WI38 (cell line): ENCODE measurements at regions not wholly inside any gene's neighbourhood (a gene's known extent, or its start where the extent isn't known, plus 50 kb on each side); places are given as distances from the start of the nearest gene placed in this dataset.

Experiments
- H3K4me3 ChIP-seq: 2 replicates; pipeline ENCODE4 v1.5.1; 2011; ENCODE audit warnings: low read depth, mild to moderate bottlenecking, control low read depth, low read length
- TF ChIP-seq, protein P1 (sequence below): IDR thresholded peaks from 2 replicates; pipeline ENCODE4 v1.5.1; 2012; ENCODE audit warnings: low read depth, mild to moderate bottlenecking, control low read depth, low read length

- no peak overlapping the region for H3K4me3 ChIP-seq
- TF ChIP-seq, protein P1, sequence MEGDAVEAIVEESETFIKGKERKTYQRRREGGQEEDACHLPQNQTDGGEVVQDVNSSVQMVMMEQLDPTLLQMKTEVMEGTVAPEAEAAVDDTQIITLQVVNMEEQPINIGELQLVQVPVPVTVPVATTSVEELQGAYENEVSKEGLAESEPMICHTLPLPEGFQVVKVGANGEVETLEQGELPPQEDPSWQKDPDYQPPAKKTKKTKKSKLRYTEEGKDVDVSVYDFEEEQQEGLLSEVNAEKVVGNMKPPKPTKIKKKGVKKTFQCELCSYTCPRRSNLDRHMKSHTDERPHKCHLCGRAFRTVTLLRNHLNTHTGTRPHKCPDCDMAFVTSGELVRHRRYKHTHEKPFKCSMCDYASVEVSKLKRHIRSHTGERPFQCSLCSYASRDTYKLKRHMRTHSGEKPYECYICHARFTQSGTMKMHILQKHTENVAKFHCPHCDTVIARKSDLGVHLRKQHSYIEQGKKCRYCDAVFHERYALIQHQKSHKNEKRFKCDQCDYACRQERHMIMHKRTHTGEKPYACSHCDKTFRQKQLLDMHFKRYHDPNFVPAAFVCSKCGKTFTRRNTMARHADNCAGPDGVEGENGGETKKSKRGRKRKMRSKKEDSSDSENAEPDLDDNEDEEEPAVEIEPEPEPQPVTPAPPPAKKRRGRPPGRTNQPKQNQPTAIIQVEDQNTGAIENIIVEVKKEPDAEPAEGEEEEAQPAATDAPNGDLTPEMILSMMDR: no peak
Measured at GRCh38 chrX:9258421-9259104, 206.3 kb upstream of the TBL1X start.

GRCh38 chrX:9260603-9261002 lies 204.3 kb upstream of the TBL1X start:
- TF ChIP-seq, protein P1: no peak
- H3K4me3 ChIP-seq: no peak overlapping the region

DNA sequence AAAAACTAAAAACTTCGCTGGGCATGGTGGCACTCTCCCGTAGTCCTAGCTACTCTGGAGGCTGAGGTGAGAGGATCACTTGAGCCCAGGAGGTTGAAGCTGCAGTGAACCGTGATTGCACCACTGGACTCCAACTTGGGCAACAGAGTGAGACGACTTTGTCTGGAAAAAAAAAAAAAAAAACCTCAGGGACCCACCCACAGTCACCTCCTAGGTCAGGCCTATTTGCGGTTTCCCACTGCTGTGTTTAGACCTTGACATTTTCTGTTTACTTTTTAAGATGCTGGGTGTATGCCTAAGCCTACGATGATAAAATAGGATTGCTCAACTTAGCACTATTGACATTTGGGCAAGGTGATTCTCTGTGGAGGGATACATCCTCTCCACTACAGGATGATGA lies 197.4 kb upstream of the TBL1X start:
- TF ChIP-seq, protein P1: no peak
- H3K4me3 ChIP-seq: no peak overlapping the region

DNA sequence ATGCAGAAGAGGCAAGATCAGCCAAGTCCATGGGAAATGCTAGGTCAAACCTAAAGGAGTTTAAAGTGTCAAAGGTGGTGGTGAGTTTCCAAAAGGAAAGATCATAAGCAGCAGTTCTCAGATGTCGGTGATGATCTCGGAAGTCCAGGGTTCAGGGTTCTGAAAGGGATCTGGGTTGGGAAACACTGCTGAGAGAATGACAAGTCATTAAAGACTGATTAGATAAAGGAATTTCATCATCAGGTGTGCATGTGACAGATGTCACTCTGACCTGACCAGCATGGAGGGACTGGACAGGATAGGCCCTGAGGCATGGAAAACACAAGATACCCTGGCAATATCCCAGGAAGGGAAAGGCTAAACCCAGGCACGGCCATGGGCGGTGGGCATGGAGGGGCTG lies 195.7 kb upstream of the TBL1X start:
- TF ChIP-seq, protein P1: no peak
- no peak overlapping the region for H3K4me3 ChIP-seq

DNA sequence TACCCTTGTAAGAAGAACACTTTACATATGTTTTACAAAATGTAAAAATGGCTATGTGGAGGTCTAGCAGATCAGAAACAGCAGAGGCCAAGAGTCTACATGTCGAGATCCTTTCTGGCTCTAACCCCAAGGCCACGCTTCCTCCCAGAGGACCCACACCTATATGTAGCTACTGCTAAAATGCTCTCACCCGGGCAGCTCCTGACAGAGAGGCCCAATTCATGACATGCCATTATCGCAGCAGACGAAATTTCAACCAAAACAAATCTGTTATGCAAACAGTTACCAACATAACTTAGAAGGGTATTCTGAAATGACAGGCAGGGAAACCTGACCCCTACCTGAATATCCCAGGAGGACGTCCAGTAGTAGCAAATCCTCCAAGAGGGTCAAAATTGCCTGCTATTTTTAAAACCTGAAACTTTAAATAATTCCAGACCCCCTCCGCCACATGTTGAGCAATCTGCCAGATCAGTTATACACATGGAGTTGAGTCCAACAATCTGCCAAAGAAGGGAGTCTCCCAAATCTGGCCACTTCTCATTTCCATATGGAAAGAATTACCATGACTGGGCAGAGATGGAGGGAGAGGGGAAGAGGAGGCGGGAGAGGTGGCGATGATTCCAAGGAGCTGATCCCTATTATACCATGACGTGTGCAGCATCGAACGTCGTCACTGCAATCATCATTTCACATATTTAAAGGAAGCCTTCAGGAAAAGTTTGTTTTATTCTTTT lies 192.9 kb upstream of the TBL1X start:
- no peak overlapping the region for H3K4me3 ChIP-seq
- TF ChIP-seq, protein P1: no peak

- no peak overlapping the region for H3K4me3 ChIP-seq
- TF ChIP-seq, protein P1: no peak
Measured at GRCh38 chrX:9273744-9274143, 191.1 kb upstream of the TBL1X start.
